ENCODE measurements at regions not wholly inside any gene's neighbourhood (a gene's known extent, or its start where the extent isn't known, plus 50 kb on each side); places are given as distances from the start of the nearest gene placed in this dataset.

DNA sequence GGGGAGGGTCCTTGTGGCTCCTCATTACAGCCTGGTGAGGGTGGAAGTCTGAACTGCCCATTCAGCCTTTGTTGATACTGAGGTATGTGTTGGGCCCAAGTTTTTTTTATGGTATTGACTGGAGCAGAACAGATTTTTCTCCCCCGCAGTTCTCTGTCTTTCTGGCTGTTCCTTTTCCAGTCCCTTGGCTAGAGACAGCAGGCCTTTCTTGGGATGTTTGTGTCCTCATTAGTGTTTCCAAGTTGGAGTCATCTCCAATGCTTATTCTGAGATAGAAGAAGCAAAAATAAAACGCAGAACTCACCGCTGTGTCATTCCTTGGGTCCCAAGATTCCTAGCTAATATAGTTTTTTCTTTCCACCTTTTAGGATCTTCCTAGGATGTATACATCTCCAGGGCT lies 193.3 kb downstream of the RAMP3 start:
- intact Hi-C loops (cut with micrococcal nuclease) (no loop called here), in situ Hi-C loops (cut with MboI; ENCODE audit: low sequenced_read_pairs) (no loop called here), dilution Hi-C loops (cut with HindIII; ENCODE audit: low sequenced_read_pairs, unreplicated experiment) (no loop called here)
- no peak overlapping the region for H2AK9ac ChIP-seq (replicated peaks; ENCODE audit: low read depth, low read length, poor library complexity)
- no peaks in the 10 kb centered on the region; the same call in 1 of the 2 replicates for H3K27me3 ChIP-seq (ENCODE audit: control insufficient read depth, insufficient read depth, low read length)
- H3K4ac ChIP-seq (ENCODE audit: low read depth, low read length): no peak overlapping the region
- H3K4me3 ChIP-seq (ENCODE audit: insufficient read depth, low read depth, low read length): no peak overlapping the region
- no peak overlapping the region for H3K14ac ChIP-seq (replicated peaks; ENCODE audit: low read depth, low read length)
- H2BK120ac ChIP-seq (ENCODE audit: low read depth, low read length): no peak overlapping the region
- H3K27ac ChIP-seq (ENCODE audit: insufficient read depth, low read length): no peak overlapping the region
- H2AK5ac ChIP-seq (ENCODE audit: low read depth, low read length): no peak overlapping the region
- WGBS, 2 experiments (ENCODE audit: extremely low coverage in 2 of 2, insufficient read length in 1 of 2): no CpG with 5 or more reads among the region's 3 CpGs
- no TSS peak for BruUV-seq (replicated peaks)
- no peak overlapping the region for H4K5ac ChIP-seq (ENCODE audit: low read depth, low read length)
- no peak overlapping the region for H3K4me2 ChIP-seq (ENCODE audit: low read depth, low read length)
- TF ChIP-seq, protein P1, sequence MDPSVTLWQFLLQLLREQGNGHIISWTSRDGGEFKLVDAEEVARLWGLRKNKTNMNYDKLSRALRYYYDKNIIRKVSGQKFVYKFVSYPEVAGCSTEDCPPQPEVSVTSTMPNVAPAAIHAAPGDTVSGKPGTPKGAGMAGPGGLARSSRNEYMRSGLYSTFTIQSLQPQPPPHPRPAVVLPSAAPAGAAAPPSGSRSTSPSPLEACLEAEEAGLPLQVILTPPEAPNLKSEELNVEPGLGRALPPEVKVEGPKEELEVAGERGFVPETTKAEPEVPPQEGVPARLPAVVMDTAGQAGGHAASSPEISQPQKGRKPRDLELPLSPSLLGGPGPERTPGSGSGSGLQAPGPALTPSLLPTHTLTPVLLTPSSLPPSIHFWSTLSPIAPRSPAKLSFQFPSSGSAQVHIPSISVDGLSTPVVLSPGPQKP (IDR thresholded peaks at IDR 0.05; ENCODE audit: borderline replicate concordance, low read depth, low read length): no peak
- TF ChIP-seq, protein P2, sequence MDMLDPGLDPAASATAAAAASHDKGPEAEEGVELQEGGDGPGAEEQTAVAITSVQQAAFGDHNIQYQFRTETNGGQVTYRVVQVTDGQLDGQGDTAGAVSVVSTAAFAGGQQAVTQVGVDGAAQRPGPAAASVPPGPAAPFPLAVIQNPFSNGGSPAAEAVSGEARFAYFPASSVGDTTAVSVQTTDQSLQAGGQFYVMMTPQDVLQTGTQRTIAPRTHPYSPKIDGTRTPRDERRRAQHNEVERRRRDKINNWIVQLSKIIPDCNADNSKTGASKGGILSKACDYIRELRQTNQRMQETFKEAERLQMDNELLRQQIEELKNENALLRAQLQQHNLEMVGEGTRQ (IDR thresholded peaks at IDR 0.05; ENCODE audit: low read depth, low read length): no peak
- TF ChIP-seq RAD21 (IDR thresholded peaks at IDR 0.05; ENCODE audit: low read length) (no peak), BHLHE40 (IDR thresholded peaks at IDR 0.05; ENCODE audit: low read depth, low read length) (no peak), NFE2L2 (IDR thresholded peaks at IDR 0.05; ENCODE audit: low read depth, low read length) (no peak), RCOR1 (IDR thresholded peaks at IDR 0.05; ENCODE audit: insufficient replicate concordance, low read length) (no peak)
- no peaks in the 10 kb centered on the region for H4K20me1 ChIP-seq (ENCODE audit: insufficient read depth, low read length)
- no peak overlapping the region for H4K91ac ChIP-seq (ENCODE audit: insufficient read depth, low read depth, low read length)
- H3K9ac ChIP-seq (ENCODE audit: low read depth, low read length): no peak overlapping the region
- no peaks in the 10 kb centered on the region for H3K9me3 ChIP-seq (ENCODE audit: control insufficient read depth, insufficient read depth, low read length)
- H4K8ac ChIP-seq (ENCODE audit: low read depth in 2 of 2, low read length in 2 of 2): no peak overlapping the region
- no peak overlapping the region for H2BK20ac ChIP-seq (ENCODE audit: low read depth, low read length)
- no peaks in the 10 kb centered on the region for H3K4me1 ChIP-seq (ENCODE audit: control insufficient read depth, insufficient read depth, low read length)
- ChIA-PET CTCF (no interaction called here), POLR2A (ENCODE audit: unreplicated experiment) (no interaction called here)
- H3K79me1 ChIP-seq (ENCODE audit: low read depth in 1 of 2, low read length in 2 of 2): no peaks in the 10 kb centered on the region
- H2BK15ac ChIP-seq (ENCODE audit: low read depth, low read length): no peak overlapping the region
- DNase-seq (no peak), ATAC-seq (ENCODE audit: low read depth) (no peak)
- H3K9me1 ChIP-seq (ENCODE audit: insufficient read depth, low read length): no peaks in the 10 kb centered on the region
- H3K56ac ChIP-seq (ENCODE audit: extremely low read depth, insufficient read depth, low read length): no peak overlapping the region
- no peak overlapping the region for H2AFZ ChIP-seq (replicated peaks; ENCODE audit: low read length, poor library complexity)
- no peak overlapping the region for H2BK5ac ChIP-seq (ENCODE audit: low read depth, low read length, poor library complexity, severe bottlenecking)
- H3K36me3 ChIP-seq (ENCODE audit: control insufficient read depth, insufficient read depth, low read length): no peaks in the 10 kb centered on the region
- no peak overlapping the region for H3K18ac ChIP-seq (ENCODE audit: low read depth, low read length)
- H3K23ac ChIP-seq (ENCODE audit: low read depth, low read length): no peak overlapping the region
